Left ventricle myocardium inferior (tissue), 1 donor: ENCODE measurements at regions not wholly inside any gene's neighbourhood (a gene's known extent, or its start where the extent isn't known, plus 50 kb on each side); places are given as distances from the start of the nearest gene placed in this dataset.

ENCODE experiments used
- DNase-seq: peaks from one replicate; pipeline ENCODE4 v3.0.0-alpha.2; 2020
- H3K27ac ChIP-seq: fragments of 200-600 bp; replicated peaks from 2 replicates; pipeline ENCODE4 v1.8.0; 2021
- H3K27me3 ChIP-seq: fragments of 200-600 bp; 2 replicates; pipeline ENCODE4 v1.8.0; 2021; ENCODE audit warnings: low read depth
- H3K36me3 ChIP-seq: fragments of 200-600 bp; 2 replicates; pipeline ENCODE4 v1.8.0; 2021
- H3K4me1 ChIP-seq: fragments of 200-600 bp; 2 replicates; pipeline ENCODE4 v1.8.0; 2021
- H3K4me3 ChIP-seq: fragments of 200-600 bp; 2 replicates; pipeline ENCODE4 v1.8.0; 2021; ENCODE audit warnings: mild to moderate bottlenecking, moderate library complexity
- H3K9me3 ChIP-seq: fragments of 200-600 bp; replicated peaks from 2 replicates; pipeline ENCODE4 v1.8.0; 2021
- CTCF ChIP-seq: fragments of 200-600 bp; IDR thresholded peaks from 2 replicates; pipeline ENCODE4 v1.8.0; 2021; ENCODE audit warnings: antibody characterized with exemption, mild to moderate bottlenecking, borderline replicate concordance
- intact Hi-C: fragments of 100-400 bp; cut with micrococcal nuclease; formaldehyde crosslinking; loops from one replicate; pipeline ENCODE4 v1.11.0; 2022
- donor health status: DM: no; HTN: yes; CAD: no; lungs with severe emphysema.

GRCh38 chrX:15157624-15158023 is 112.3 kb downstream of the ASB9 start:
- Histone ChIP-seq H3K27me3 (no peaks in the 10 kb centered on the region), H3K36me3 (no peaks in the 10 kb centered on the region), H3K9me3 (no peaks in the 10 kb centered on the region), H3K4me3 (no peak overlapping the region), H3K4me1 (no peaks in the 10 kb centered on the region), H3K27ac (no peak overlapping the region)
- DNase-seq: no peak
- intact Hi-C loops: no loop called here
- TF ChIP-seq CTCF: no peak

- Histone ChIP-seq H3K4me3 (no peak overlapping the region), H3K9me3 (no peaks in the 10 kb centered on the region), H3K4me1 (no peaks in the 10 kb centered on the region), H3K27me3 (no peaks in the 10 kb centered on the region), H3K36me3 (no peaks in the 10 kb centered on the region), H3K27ac (no peak overlapping the region)
- no peak for TF ChIP-seq CTCF
- intact Hi-C loops: no loop called here
- no peak for DNase-seq
These were observed 118.4 kb downstream of the ASB9 start for GRCh38 chrX:15151267-15152186.

GRCh38 chrX:15150586-15150985 is 119.3 kb downstream of the ASB9 start:
- intact Hi-C loops: no loop called here
- TF ChIP-seq CTCF: no peak

GRCh38 chrX:15146515-15146914 is 123.4 kb downstream of the ASB9 start:
- H3K27me3 ChIP-seq: no peaks in the 10 kb centered on the region
- DNase-seq: no peak
- intact Hi-C loops: loop anchor here (10.0 kb wide), 1 partner anchor 1102 kb away; no protein-coding TSS in a partner anchor

More at GRCh38 chrX:15150586-15150985, 119.3 kb downstream of the ASB9 start:
- no peak overlapping the region for H3K27ac ChIP-seq
- no peak overlapping the region for H3K4me3 ChIP-seq
- H3K9me3 ChIP-seq: no peaks in the 10 kb centered on the region
- DNase-seq: no peak
- no peaks in the 10 kb centered on the region for H3K4me1 ChIP-seq
- no peaks in the 10 kb centered on the region for H3K27me3 ChIP-seq
- no peaks in the 10 kb centered on the region for H3K36me3 ChIP-seq

GRCh38 chrX:15143825-15144121 is 126.1 kb downstream of the ASB9 start:
- no peaks in the 10 kb centered on the region for H3K36me3 ChIP-seq
- intact Hi-C loops: loop anchor here (10.0 kb wide), 1 partner anchor 1099 kb away; no protein-coding TSS in a partner anchor

More at GRCh38 chrX:15146515-15146914, 123.4 kb downstream of the ASB9 start:
- H3K9me3 ChIP-seq: no peaks in the 10 kb centered on the region
- TF ChIP-seq CTCF: peak; percentile 40
- no peak overlapping the region for H3K4me3 ChIP-seq
- no peaks in the 10 kb centered on the region for H3K36me3 ChIP-seq
- H3K4me1 ChIP-seq: no peaks in the 10 kb centered on the region
- no peak overlapping the region for H3K27ac ChIP-seq

More at GRCh38 chrX:15143825-15144121, 126.1 kb downstream of the ASB9 start:
- TF ChIP-seq CTCF: no peak
- Histone ChIP-seq H3K27ac (no peak overlapping the region), H3K9me3 (no peaks in the 10 kb centered on the region), H3K4me1 (no peaks in the 10 kb centered on the region), H3K27me3 (no peaks in the 10 kb centered on the region), H3K4me3 (no peak overlapping the region)
- no peak for DNase-seq
